ENCODE measurements at regions not wholly inside any gene's neighbourhood (a gene's known extent, or its start where the extent isn't known, plus 50 kb on each side); places are given as distances from the start of the nearest gene placed in this dataset.
A peak's percentile ranks its signal among the peaks of the same experiment; 100 is the strongest.

DNA sequence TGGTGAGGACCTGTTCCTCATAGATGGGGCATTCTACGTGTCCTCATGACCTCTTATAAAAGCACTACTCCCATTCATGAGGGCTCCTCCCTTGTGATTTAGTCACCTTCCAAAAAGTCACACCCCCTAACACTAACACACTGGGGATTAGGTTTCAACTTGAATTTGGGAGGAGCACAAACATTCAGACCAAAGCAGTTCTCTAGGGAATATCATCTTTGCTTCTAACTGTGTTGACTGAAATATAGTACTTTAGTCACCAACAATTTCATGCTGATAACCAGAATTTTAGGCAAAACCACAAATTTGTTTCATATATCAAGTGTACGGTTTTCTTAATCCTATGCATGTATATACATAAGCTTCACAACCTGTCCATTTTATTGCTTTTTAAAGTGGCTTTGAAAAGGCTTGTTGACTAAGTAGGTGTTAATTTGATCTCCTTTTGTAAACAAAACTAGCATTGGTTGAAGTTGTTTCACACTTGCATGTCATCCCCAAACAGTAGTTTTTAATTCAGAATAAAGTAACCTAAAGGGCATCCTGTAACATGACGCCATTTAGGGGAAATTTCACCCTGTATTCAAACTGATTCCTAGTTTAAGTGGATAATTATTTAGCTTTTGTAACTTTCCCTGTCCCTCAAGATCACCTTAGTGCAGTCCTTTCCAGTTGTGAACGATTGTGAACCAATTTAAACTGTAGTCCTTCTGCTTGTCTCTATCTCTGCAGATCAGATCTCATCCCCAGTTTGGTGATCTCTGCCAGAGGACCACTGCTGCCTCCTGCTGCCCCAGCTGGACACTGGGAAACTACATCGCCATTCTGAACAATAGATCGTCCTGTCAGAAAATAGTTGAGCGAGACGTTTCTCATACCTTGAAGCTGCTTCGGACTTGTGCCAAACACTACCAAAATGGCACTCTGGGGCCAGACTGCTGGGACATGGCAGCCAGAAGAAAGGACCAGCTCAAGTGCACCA lies 141.1 kb downstream of the TLR5 start:
- POLR2A ChIA-PET: interaction anchor here (0.7 kb wide), 1 partner anchor 301 kb away, joined by 3 read pairs; no protein-coding TSS in a partner anchor
- intact Hi-C loops (cut with micrococcal nuclease): loop anchor here (1.0 kb wide), 2 partner anchors 209 to 264 kb away; no protein-coding TSS in a partner anchor
- no peaks in the 10 kb centered on the region for H3K79me2 ChIP-seq (ENCODE audit: control insufficient read depth, insufficient read depth, low read length)
- DNase-seq (ENCODE audit: low read depth, low spot score) (no peak), FAIRE-seq (no peak)
- TF ChIP-seq EZH2 (IDR thresholded peaks at IDR 0.05; ENCODE audit: borderline replicate concordance, low read depth, low read length, severe bottlenecking): no peak
- TF ChIP-seq, protein P1, sequence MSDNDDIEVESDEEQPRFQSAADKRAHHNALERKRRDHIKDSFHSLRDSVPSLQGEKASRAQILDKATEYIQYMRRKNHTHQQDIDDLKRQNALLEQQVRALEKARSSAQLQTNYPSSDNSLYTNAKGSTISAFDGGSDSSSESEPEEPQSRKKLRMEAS (IDR thresholded peaks at IDR 0.05; ENCODE audit: insufficient read depth, insufficient read length): no peak
- no peak for TF ChIP-seq GATA2 (IDR thresholded peaks at IDR 0.05; ENCODE audit: insufficient read depth, insufficient read length, low read depth, low read length)
- TF ChIP-seq, protein P2, sequence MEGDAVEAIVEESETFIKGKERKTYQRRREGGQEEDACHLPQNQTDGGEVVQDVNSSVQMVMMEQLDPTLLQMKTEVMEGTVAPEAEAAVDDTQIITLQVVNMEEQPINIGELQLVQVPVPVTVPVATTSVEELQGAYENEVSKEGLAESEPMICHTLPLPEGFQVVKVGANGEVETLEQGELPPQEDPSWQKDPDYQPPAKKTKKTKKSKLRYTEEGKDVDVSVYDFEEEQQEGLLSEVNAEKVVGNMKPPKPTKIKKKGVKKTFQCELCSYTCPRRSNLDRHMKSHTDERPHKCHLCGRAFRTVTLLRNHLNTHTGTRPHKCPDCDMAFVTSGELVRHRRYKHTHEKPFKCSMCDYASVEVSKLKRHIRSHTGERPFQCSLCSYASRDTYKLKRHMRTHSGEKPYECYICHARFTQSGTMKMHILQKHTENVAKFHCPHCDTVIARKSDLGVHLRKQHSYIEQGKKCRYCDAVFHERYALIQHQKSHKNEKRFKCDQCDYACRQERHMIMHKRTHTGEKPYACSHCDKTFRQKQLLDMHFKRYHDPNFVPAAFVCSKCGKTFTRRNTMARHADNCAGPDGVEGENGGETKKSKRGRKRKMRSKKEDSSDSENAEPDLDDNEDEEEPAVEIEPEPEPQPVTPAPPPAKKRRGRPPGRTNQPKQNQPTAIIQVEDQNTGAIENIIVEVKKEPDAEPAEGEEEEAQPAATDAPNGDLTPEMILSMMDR (IDR thresholded peaks at IDR 0.05; ENCODE audit: extremely low read depth in 1 of 2, insufficient read depth in 1 of 2, low read depth in 1 of 2, low read length in 2 of 2): peak; percentile 19 to 22
- no peak for TF ChIP-seq POLR2A (IDR thresholded peaks at IDR 0.05; ENCODE audit: low read depth, low read length)
- TF ChIP-seq MYC (IDR thresholded peaks at IDR 0.05; ENCODE audit: low read depth, low read length): no peak
- no peaks in the 10 kb centered on the region for H3K4me1 ChIP-seq (ENCODE audit: control insufficient read depth, extremely low read depth, insufficient read depth, low read length)
- H4K20me1 ChIP-seq (replicated peaks; ENCODE audit: control insufficient read depth, extremely low read depth, insufficient read depth, low read length): no peaks in the 10 kb centered on the region
- dilution Hi-C loops (cut with MboI; ENCODE audit: extremely low pct_ligation_motif_present, low sequenced_read_pairs): no loop called here
- H3K9me1 ChIP-seq (replicated peaks; ENCODE audit: control insufficient read depth, extremely low read depth, insufficient read depth, low read length): no peaks in the 10 kb centered on the region
- no peak overlapping the region for H3K9ac ChIP-seq (replicated peaks; ENCODE audit: extremely low read depth, insufficient read depth, low read length)
- CTCF ChIA-PET: interaction anchor here (0.7 to 1.9 kb wide), 6 partner anchors 10 to 263 kb away, joined by 3 to 11 read pairs (median 4); no protein-coding TSS in a partner anchor
- H3K27me3 ChIP-seq (ENCODE audit: control insufficient read depth in 2 of 2, insufficient read depth in 2 of 2, low read length in 2 of 2): no peaks in the 10 kb centered on the region
- H3K36me3 ChIP-seq (ENCODE audit: control insufficient read depth in 2 of 2, extremely low read depth in 1 of 2, insufficient read depth in 2 of 2, low read length in 2 of 2): no peaks in the 10 kb centered on the region
- no peak overlapping the region for H3K4me2 ChIP-seq (ENCODE audit: insufficient read depth, low read length)
- no peaks in the 10 kb centered on the region for H3K9me3 ChIP-seq (replicated peaks; ENCODE audit: control insufficient read depth, insufficient read depth, low read length)
- no peak overlapping the region for H3K27ac ChIP-seq (ENCODE audit: insufficient read depth, low read depth, low read length)
- no peak overlapping the region for H2AFZ ChIP-seq (ENCODE audit: low read depth, low read length)
- H3K4me3 ChIP-seq (replicated peaks in 1 of 3; ENCODE audit: insufficient read depth in 1 of 3, low read depth in 1 of 3, low read length in 3 of 3): no peak overlapping the region
- BruUV-seq (replicated peaks): no TSS peak
